ENCODE measurements at regions not wholly inside any gene's neighbourhood (a gene's known extent, or its start where the extent isn't known, plus 50 kb on each side); places are given as distances from the start of the nearest gene placed in this dataset.
A peak's percentile ranks its signal among the peaks of the same experiment; 100 is the strongest.
"Not testable (repeated sequence)": the region's sequence is repeated elsewhere in the genome, so short reads cannot be mapped to it uniquely, and the experiment has no call there.

GRCh38 chr6:130720076-130720715 is 107.0 kb upstream of the SMLR1 start:
- ATAC-seq = peak in 1 of 2 donors; percentile 4

GRCh38 chr6:130724089-130724488 is 103.1 kb upstream of the SMLR1 start:
- no peak for ATAC-seq

- no peak for ATAC-seq
Observed at GRCh38 chr6:130725551-130725950, 101.7 kb upstream of the SMLR1 start.

DNA sequence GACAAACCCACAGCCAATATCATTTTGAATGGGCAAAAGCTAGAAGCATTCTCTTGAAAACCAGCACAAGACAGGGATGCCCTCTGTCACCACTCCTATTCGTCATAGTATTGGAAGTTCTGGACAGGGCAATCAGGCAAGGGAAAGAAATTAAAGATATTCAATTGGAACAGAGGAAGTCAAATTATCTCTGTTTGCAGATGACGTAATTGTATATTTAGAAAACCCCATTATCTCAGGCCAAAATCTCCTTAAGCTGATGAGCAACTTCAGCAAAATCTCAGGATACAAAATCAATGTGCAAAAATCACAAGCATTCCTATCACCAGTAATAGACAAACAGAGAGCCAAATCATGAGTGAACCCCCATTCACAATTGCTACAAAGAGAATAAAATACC is 99.1 kb upstream of the SMLR1 start:
- not testable (repeated sequence) for ATAC-seq

DNA sequence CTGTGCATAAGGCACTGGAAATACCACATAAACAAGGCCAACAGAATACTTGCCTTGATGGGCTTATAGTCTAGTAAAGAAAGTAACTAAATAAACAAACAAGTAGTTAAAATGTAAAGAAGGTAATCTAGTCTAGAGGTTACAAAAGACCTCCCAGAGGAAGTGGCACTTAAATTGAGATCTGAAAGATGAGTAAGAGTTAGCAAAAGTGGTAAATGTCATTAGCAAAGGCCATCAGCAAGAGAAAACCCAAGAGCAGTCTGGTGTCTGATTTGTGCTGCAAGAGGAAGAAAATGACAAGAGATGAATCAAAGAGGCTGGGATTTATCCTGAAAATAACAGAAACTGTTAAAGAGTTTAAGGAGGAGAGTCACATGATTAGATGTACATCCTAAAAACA is 96.6 kb upstream of the SMLR1 start:
- ATAC-seq = no peak

DNA sequence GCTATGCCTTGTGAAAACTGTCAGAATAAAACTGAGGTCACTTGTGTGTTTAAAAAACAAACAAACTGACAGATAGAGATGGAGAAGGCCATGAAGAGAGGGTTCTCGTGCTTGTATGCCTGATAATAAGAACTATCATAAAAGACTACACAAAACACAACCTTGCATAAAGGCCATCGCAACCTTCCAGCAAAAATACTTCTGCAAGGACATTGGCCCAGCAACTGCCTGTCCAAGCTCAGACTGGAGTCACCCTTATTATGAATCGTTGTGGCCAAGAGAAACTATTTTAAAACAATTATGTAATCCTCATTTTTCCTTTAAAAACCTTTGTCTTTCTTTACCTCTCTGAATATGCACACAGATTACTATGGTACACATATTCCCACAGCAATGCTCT is 93.0 kb upstream of the SMLR1 start:
- ATAC-seq = no peak

DNA sequence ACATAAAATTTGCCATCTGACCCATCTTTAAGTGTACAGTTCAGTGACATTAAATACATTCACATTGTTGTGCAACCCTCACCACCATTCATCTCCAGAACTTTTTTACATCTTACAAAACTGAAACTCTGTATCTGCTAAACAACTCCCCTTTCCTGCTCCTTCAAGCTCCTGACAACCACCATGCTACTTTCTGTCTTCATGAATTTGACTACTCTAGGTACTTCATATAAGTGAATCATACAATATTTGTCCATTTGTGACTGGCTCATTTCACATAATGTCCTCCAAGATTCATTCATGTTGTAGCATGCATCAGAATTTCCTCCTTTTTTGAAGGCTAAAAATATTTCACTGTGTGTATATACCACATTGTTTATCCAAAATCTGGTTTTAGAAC is 86.9 kb upstream of the SMLR1 start:
- no peak for ATAC-seq

GRCh38 chr6:130742131-130742681 is 85.0 kb upstream of the SMLR1 start:
- ATAC-seq = no peak

GRCh38 chr6:130743175-130743574 is 84.0 kb upstream of the SMLR1 start:
- ATAC-seq = no peak

- no peak for ATAC-seq
Observed at GRCh38 chr6:130744576-130745366, 82.4 kb upstream of the SMLR1 start.

DNA sequence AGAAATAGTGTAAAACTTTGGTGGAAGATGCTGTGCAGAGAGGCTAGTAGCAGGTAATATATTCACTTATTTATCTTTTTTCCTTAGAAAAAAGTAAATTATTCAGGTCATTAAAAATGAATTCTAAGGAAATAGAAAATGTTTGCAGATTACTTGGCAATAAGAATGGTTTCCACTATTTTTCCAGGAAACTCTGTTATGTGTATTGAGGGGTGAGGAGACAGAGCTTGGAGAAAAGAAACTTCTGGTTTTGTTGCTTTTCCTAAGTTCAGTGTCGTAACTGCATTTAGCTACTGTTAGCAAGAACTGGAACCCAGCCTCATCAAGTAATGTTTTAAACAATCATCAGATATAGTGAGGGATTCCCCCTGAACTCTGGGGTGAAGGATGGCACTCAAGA is 79.2 kb upstream of the SMLR1 start:
- no peak for ATAC-seq

DNA sequence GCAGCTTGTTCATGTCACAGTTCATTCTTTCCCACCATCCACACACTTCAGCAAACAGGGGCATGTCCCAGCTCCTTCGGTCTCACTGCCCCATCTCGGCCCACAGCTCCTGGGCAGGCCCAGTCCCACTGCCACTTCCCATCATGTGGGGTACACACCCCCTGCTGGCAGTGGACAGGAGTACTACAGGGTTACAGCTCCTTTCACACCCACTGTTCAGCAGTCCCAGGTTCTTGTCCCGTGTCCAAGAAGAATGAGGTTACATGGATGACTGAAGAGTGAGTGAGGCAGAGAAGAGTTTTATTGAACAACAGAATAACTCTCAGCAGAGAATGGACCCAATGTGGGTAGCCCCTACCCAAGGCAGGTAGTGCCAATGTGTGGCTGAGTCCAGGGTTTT is 77.8 kb upstream of the SMLR1 start:
- no peak for ATAC-seq

- no peak for ATAC-seq
Observed at GRCh38 chr6:130752267-130752666, 74.9 kb upstream of the SMLR1 start.

- ATAC-seq = no peak
Observed at GRCh38 chr6:130754786-130755367, 72.3 kb upstream of the SMLR1 start.

DNA sequence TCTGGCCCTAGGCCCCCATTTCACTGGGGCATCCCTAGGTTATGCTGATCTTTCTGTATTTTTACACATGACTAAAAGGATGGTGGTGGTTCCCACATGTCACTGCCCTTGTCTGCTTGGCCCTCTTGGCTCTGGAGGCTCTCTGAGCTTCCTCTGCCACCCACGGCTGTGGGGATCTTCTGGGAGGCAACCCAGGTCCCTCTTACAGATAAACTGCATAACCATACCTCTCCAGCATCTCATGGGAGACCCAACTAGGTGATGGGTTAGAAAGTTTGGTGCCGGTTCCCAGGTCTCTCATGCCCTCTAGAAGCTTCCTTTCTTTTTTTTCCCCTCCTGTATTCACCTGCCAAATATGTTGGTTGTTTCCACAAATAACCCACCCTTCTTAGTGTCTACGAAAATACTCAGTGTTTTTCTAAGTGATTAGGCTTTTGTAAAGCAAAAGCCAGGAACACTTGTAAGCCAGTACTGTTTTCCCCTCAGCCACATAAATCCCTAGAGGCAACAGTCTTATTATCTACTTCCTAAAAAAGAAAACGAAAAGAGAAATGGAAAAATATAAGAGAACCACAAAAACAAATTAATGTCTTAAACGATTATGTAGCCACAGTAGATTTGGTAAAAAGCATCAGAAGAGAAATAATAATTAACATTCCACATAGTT is 71.7 kb upstream of the SMLR1 start:
- ATAC-seq = no peak

- no peak for ATAC-seq
Observed at GRCh38 chr6:130756824-130757223, 70.4 kb upstream of the SMLR1 start.

DNA sequence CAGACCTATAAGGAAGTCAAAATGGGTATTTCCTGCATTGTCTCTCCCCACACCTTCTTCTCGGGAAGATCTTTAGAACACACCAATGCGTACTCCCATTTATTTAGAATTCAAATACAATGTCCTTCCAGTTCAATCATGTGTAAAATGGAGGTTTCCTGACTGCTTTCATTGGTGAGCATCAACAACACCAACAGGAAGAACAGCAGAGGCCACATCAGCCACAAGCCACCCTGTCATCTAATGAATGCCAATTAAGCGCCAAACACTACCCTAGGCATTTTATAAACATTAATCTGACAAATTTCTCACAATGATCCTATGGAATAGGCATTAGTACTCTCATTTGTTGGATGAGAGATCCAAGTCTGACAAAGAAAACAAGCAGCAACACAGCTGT is 68.4 kb upstream of the SMLR1 start:
- no peak for ATAC-seq

DNA sequence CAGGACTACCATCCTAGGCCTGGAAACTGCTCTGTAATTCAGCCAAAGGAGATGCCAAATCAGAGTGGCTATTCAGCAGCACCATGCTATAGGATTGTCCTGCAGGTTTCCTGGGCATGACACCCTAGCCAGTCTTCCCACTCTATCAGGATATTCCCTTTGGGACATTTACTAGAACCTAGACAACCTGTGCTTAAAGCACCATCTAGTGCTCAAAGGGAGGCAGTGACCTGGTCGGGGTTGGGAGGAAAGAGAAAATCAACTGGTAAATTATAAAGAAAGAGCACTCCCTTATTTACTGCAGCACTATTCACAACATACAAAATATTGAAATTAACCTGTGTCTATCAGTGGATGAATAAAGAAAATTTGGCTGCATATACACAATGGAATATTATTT is 67.2 kb upstream of the SMLR1 start:
- ATAC-seq = no peak

DNA sequence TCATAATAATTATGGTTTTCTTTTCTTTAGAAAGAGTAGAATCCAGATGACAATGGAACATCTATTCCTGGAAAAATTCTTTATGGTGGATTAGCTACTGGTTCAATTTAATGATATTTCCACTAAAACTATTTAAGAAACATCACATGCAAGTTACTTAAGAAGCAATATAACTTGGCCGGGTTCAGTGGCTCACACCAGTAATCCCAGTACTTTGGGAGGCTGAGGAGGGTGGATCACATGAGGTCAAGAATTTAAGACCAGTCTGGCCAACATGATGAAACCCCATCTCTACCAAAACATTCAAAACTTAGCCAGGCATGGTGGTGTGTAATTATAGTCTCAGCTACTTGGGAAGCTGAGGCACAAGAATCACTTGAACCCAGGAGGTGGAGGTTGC is 65.9 kb upstream of the SMLR1 start:
- ATAC-seq = no peak

DNA sequence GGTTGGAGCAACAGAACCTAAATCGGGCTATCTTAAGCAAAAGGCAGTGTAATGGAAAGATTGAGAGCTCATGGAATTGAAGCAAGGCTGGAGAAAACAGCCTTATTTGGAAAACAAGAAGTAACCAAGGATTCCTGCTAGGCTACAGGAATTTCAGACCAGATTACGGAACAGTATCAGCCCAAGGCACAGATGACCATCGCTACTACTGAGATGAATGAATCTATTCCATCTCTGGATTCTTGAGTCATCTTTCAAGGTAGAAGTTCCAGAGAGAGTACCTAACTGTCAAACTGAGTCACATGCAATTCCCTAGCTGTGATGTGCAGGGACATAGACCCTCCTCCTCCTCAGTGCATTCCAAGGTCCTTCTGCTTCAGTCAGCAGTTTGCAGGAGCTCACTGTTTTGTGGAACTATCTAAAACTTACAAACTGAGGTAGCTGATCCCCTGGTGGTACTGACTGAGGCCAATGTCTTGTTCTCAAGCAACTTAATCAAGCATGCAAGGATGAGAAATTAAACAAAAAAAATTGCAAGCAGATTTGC is 62.0 kb upstream of the SMLR1 start:
- ATAC-seq = no peak

DNA sequence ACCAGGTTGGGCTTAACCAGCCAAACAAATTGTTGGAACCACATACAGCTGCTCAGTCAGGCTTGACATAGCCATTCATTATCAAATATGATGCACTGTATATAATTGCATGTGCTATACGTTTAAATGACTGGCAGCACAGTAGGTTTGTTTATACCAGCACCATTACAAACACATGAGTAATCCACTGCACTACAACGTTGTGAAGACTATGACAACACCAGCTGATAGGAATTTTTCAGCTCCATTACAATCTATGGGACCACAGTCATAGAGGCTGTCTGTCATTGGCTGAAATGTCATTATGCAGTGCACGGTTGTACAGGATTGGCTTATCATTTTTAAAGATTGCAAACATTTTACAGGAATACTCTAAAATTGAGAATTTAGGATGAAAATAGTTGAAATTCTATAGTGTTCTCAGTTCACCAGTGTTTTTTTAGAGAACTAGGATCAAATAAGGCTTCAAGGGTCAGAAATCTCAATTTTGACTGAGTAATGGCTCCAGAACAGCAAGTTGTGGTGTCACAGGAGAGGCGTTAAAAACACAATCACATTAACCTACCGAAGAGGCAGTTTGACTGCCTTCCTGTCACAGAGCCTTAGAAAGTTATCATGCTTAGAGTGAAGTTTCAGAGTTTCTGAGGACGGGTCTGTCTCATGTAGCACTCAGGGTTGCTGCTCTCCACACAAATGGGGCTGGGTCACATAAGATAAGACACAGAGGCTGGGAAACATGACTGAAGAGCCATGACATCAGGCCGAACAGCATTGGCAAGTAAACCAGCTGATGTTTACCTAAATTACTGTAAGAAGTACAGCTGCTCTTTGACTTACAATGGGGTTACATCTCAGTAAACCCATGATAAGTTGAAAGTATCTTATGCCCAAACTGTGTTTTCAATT is 60.7 kb upstream of the SMLR1 start:
- ATAC-seq = no peak

DNA sequence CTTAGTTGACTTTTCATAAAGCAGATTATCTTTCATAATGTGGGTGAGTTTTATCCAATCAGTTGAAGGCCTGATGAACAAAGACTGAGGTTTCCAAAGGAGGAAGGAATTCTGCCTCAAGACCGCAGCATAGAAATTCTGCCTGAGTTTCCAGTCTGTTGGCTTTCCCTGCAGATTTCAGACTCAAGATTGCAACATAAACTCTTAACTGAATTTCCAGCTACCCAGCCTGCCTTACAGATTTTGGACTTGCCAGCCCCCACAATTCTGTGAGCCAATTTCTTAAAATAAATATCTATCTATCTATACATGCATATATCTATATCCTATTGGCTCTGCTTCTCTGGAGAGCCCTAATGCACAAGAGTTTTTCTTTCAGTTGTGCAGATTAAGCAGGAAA is 57.3 kb upstream of the SMLR1 start:
- ATAC-seq = no peak
